ENCODE measurements at regions not wholly inside any gene's neighbourhood (a gene's known extent, or its start where the extent isn't known, plus 50 kb on each side); places are given as distances from the start of the nearest gene placed in this dataset.

DNA sequence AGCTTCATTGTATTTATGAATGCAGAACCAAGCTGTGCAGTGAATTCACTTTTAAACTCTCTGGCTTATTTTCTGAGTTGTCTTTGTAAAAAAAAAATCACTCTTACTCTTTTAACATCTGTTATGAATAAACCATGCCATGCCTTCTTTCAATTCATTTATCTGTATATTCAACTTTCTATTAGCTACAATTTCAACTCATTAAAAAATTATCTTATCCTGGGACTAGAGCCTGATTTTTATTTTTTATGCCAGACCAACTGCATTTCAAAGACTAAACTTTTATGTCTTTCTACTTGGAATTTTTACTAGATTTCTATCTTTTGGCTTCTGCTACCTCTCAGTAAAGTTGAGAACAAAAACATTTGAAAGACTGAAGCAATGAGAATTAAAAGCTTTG is 342.7 kb downstream of the DEPDC1B start:
- H3K36me3 ChIP-seq = no peaks in the 10 kb centered on the region
- H3K27ac ChIP-seq = no peak overlapping the region
- TF ChIP-seq POLR2A (IDR thresholded peaks at IDR 0.05) (no peak), POLR2AphosphoS5 (IDR thresholded peaks at IDR 0.05) (no peak)
- TF ChIP-seq, protein P1, sequence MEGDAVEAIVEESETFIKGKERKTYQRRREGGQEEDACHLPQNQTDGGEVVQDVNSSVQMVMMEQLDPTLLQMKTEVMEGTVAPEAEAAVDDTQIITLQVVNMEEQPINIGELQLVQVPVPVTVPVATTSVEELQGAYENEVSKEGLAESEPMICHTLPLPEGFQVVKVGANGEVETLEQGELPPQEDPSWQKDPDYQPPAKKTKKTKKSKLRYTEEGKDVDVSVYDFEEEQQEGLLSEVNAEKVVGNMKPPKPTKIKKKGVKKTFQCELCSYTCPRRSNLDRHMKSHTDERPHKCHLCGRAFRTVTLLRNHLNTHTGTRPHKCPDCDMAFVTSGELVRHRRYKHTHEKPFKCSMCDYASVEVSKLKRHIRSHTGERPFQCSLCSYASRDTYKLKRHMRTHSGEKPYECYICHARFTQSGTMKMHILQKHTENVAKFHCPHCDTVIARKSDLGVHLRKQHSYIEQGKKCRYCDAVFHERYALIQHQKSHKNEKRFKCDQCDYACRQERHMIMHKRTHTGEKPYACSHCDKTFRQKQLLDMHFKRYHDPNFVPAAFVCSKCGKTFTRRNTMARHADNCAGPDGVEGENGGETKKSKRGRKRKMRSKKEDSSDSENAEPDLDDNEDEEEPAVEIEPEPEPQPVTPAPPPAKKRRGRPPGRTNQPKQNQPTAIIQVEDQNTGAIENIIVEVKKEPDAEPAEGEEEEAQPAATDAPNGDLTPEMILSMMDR (IDR thresholded peaks at IDR 0.05 in 8 of 11, conservative IDR thresholded peaks at IDR 0.05 in 3 of 11) = no peak

DNA sequence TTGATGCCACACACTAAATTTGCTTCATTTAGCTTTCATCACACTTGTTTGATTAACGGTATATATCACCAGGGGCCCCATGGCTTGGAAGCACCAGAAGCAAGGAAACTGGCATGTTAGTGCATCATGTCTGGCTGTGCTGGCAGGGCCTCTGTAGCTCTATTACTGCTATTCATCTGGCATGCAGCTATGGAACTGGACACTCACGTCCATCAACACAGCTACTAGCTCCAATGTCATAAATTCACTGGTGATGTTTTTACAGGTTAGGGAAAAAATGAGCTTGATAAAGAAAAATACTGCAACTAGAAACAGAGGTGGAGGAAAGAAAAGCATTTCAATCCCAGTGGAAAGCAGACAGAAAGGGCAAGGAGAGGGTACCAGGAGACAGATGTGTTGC is 343.2 kb downstream of the DEPDC1B start:
- H3K27ac ChIP-seq = no peak overlapping the region
- TF ChIP-seq POLR2A (IDR thresholded peaks at IDR 0.05) (no peak), POLR2AphosphoS5 (IDR thresholded peaks at IDR 0.05) (no peak)
- TF ChIP-seq, protein P1 (IDR thresholded peaks at IDR 0.05 in 8 of 11, conservative IDR thresholded peaks at IDR 0.05 in 3 of 11) = no peak
- 81 to 90% (median 85%) methylated on average over 2 of the region's 2 CpGs for WGBS, 5 donors

More for the DNA sequence above, 342.7 kb downstream of the DEPDC1B start:
- H3K9me3 ChIP-seq = no peaks in the 10 kb centered on the region
- no peaks in the 10 kb centered on the region for H3K27me3 ChIP-seq (replicated peaks in 1 of 7)
- H3K4me1 ChIP-seq = no peaks in the 10 kb centered on the region
- no peak overlapping the region for H3K4me3 ChIP-seq
- DNase-seq = no peak
- intact Hi-C loops (cut with DNase I; ENCODE audit: low total_unique reads) = no loop called here

DNA sequence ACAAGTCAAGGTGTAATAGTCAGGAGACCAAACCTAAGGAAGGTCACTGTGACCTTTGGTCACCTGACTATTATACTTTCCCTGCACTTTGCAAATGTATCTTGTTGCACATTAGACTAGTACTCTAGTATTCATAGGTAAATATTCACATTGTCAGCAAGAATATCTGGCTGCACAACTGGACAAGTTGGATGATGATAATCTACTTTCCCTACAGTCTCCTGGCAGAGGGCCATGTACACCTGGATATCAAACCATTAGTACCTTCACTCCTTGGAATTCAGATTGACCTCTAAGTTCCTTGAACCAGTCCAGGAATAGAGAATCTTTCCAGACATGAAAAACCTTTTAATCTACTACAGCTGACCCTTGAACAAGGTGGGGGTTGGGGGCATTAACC is 344.8 kb downstream of the DEPDC1B start:
- DNase-seq = no peak
- Histone ChIP-seq H3K9me3 (peaks cover 0 to 7% (median 0%) of the 10 kb centered on the region in 8 donors), H3K27me3 (replicated peaks in 1 of 7) (no peaks in the 10 kb centered on the region), H3K36me3 (no peaks in the 10 kb centered on the region), H3K27ac (no peak overlapping the region), H3K4me1 (no peaks in the 10 kb centered on the region), H3K4me3 (no peak overlapping the region)
- TF ChIP-seq POLR2AphosphoS5 (IDR thresholded peaks at IDR 0.05) = no peak
- intact Hi-C loops (cut with DNase I; ENCODE audit: low total_unique reads) = no loop called here

More for the DNA sequence above, 343.2 kb downstream of the DEPDC1B start:
- Histone ChIP-seq H3K27me3 (replicated peaks in 1 of 7) (no peaks in the 10 kb centered on the region), H3K4me1 (no peaks in the 10 kb centered on the region), H3K36me3 (no peaks in the 10 kb centered on the region), H3K9me3 (no peaks in the 10 kb centered on the region), H3K4me3 (no peak overlapping the region)
- DNase-seq = no peak
- intact Hi-C loops (cut with DNase I; ENCODE audit: low total_unique reads) = no loop called here

DNA sequence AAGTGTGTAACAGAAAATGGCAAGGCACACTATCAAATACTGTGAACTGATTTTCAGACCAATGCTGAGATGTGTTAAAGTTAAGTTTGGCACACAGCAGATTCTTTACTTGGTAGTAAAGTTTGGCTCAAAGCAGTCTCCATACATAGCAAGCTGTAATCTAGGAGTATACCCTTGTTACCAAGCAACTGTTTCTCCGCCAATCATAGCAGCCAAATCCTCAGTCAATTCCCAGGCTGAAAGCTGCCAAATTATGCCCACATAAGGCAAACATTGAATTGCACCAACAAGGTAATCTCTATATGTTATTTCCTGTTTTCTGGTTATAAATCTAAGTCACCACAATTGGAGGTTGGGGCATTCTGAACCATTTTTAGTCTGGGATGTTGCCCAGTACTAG is 345.7 kb downstream of the DEPDC1B start:
- no peak overlapping the region for H3K4me3 ChIP-seq
- peaks cover 0 to 7% (median 0%) of the 10 kb centered on the region in 8 donors for H3K9me3 ChIP-seq
- intact Hi-C loops (cut with DNase I; ENCODE audit: low total_unique reads) = no loop called here
- no peaks in the 10 kb centered on the region for H3K27me3 ChIP-seq (replicated peaks in 1 of 7)
- H3K27ac ChIP-seq = no peak overlapping the region
- no peaks in the 10 kb centered on the region for H3K4me1 ChIP-seq
- 90 to 100% (median 95%) methylated on average over 1 of the region's 1 CpG for WGBS, 5 donors
- TF ChIP-seq, protein P1 (IDR thresholded peaks at IDR 0.05 in 8 of 11, conservative IDR thresholded peaks at IDR 0.05 in 3 of 11) = no peak
- TF ChIP-seq POLR2AphosphoS5 (IDR thresholded peaks at IDR 0.05) = no peak
- no peaks in the 10 kb centered on the region for H3K36me3 ChIP-seq
- no peak for DNase-seq

DNA sequence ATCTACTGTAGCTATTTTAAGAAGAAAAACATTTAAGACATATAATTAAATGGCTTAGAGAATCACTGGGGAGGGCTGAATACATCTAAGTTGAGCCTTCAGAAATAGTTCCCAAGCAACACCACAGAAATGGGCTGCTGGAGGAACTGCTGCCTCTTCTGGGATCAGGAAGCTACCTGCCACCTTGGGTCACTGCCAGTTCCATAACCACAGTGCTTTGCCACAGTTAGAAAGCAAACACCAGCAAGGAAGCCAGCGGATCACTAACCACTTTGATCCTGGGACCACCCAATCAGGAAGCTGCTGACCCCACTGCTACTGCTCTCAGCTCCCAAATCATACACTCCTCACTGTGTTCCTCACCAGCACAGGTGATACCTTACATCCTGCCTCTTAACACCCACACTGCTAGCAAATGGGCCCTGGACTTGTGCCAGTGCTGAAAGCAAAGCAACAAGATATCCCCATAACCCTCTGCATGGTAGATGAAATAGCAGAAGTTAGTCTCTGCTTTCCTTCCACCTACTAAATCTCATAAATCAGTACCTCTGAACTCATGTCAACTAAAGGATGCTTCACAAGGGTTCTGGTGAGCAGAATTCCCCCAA is 346.9 kb downstream of the DEPDC1B start:
- no peaks in the 10 kb centered on the region for H3K36me3 ChIP-seq
- TF ChIP-seq POLR2AphosphoS5 (IDR thresholded peaks at IDR 0.05) = no peak
- TF ChIP-seq, protein P1 (IDR thresholded peaks at IDR 0.05 in 8 of 11, conservative IDR thresholded peaks at IDR 0.05 in 3 of 11) = no peak
- no peak for TF ChIP-seq POLR2A (IDR thresholded peaks at IDR 0.05)
- no peaks in the 10 kb centered on the region for H3K4me1 ChIP-seq
- no peak for DNase-seq
- no peak overlapping the region for H3K27ac ChIP-seq
- H3K9me3 ChIP-seq = peaks cover 0 to 7% (median 0%) of the 10 kb centered on the region in 8 donors
- whole genome bisulfite sequencing, 5 donors = 46 to 82% (median 75%) methylated on average over 1 of the region's 1 CpG
- no peak overlapping the region for H3K4me3 ChIP-seq
- H3K27me3 ChIP-seq (replicated peaks in 1 of 7) = no peaks in the 10 kb centered on the region
- intact Hi-C loops (cut with DNase I; ENCODE audit: low total_unique reads) = no loop called here

Data from spleen (tissue), 11 donors.